WI38 (cell line): ENCODE measurements at regions not wholly inside any gene's neighbourhood (a gene's known extent, or its start where the extent isn't known, plus 50 kb on each side); places are given as distances from the start of the nearest gene placed in this dataset.

ENCODE experiments used
- H3K4me3 ChIP-seq: 2 replicates; pipeline ENCODE4 v1.5.1; 2011; ENCODE audit warnings: low read depth, mild to moderate bottlenecking, control low read depth, low read length
- CTCF ChIP-seq: IDR thresholded peaks from 2 replicates; pipeline ENCODE4 v1.5.1; 2012; ENCODE audit warnings: low read depth, mild to moderate bottlenecking, control low read depth, low read length

GRCh38 chr20:40319741-40320516, 369.1 kb downstream of the MAFB start:
- no peak for TF ChIP-seq CTCF
- H3K4me3 ChIP-seq: no peak overlapping the region

- H3K4me3 ChIP-seq: no peak overlapping the region
- no peak for TF ChIP-seq CTCF
Observed at GRCh38 chr20:40319056-40319455, 370.0 kb downstream of the MAFB start.

DNA sequence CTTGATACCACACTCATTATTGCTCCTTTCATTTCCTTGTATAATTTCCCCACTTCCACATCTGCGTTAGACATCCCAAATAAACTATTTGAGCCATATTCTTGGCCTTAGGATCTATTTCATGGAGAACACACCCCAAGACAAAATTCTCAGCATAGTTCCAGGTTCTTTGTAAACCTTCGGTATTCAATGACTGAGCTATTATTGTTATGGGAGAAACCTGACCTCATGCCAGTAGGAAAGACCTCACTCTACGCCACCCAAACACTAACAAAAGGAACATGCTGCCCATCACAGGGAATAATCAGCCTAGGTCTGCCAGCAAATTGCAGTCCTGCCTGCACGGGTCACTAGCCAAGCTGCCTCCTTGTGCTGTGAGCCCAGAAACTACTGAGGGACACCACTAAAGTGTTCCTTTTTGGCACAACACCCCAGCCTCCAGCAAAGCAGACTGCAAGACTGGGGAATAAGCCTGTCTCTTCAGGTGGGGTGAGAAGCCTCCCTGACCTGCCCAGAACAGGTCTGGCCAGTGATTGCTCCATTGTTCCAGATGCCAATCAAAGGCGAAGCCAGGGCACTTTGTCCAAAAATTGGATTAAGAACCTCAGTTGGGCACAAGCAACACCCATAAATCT, 371.8 kb downstream of the MAFB start:
- H3K4me3 ChIP-seq: no peak overlapping the region
- TF ChIP-seq CTCF: no peak

GRCh38 chr20:40314278-40314677, 374.8 kb downstream of the MAFB start:
- no peak overlapping the region for H3K4me3 ChIP-seq
- TF ChIP-seq CTCF: no peak

DNA sequence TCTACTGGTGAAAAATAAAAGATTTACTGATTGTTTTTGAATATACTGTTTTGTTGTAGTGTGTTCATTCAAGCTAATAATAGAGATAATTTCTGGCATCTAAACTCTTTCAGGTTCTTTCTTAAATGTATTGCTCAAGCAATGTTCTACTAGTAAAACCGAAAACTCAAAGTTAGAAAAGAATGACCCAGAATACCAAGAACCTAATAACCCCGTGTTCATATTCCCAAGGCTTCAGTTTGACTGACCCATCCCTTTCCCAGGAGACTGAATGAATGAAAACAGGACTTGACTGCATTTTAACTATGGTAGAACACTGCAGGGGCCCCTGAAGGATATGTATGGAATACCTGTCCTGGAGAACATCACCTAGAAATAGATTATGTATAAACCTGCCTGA, 375.3 kb downstream of the MAFB start:
- no peak for TF ChIP-seq CTCF
- H3K4me3 ChIP-seq: no peak overlapping the region

DNA sequence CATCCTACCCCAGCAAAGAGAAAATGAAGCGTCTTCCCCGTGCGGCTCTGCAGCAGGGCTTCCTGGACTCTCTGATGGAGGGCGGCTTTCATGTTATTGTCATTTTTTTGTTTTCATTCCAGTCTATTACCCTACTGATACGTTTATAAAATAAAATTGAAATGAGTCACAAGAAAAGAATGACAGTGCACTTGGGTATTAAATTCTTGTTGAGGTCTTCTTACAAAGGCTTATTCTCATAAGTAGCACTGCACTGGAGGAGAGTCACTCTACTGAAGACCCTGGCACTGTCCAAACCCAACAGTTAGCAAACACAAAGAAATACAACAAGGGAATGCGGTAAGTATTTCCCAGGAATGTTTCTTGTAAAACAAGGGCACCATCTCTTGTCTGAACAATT, 379.3 kb downstream of the MAFB start:
- TF ChIP-seq CTCF: no peak
- no peak overlapping the region for H3K4me3 ChIP-seq

DNA sequence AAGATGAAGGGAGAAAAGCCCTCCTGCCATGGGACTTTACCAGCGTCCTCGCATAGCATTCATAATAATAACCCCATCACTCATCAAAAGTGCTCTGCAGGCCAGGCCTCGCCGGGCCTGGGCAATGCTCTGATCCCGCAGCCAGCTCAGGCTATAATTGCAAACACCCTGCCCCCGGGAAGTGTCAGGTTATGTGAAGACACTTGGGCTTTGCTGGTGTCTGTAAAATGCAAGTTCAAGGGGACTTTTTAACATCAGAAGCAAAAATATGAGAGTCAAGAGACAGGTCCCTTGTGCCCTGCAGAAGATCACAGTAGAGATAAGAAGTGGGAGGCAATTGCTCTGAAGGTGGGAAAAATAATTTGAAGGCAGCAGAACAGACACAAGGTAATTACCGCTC, 381.0 kb downstream of the MAFB start:
- TF ChIP-seq CTCF: no peak
- no peak overlapping the region for H3K4me3 ChIP-seq
